Immature natural killer cell (primary cell): ENCODE measurements at regions not wholly inside any gene's neighbourhood (a gene's known extent, or its start where the extent isn't known, plus 50 kb on each side); places are given as distances from the start of the nearest gene placed in this dataset.

ENCODE experiments used
- DNase-seq, 3 donors: peaks; one replicate each; pipeline ENCODE4 v3.0.0; 2022; ENCODE audit warnings: mixed read lengths in 1 of 3
- H3K27ac Mint-ChIP-seq, 6 donors: one replicate each; pipeline ENCODE4 v1.8.0; 2020; ENCODE audit warnings: mixed read lengths in 6 of 6, mild to moderate bottlenecking in 5 of 6, inconsistent platforms in 4 of 6, moderate library complexity in 3 of 6
- H3K27me3 Mint-ChIP-seq, 3 donors: one replicate each; pipeline ENCODE4 v1.8.0; 2020 to 2021; ENCODE audit warnings: low read depth in 3 of 3, mild to moderate bottlenecking in 3 of 3, mixed read lengths in 3 of 3, moderate library complexity in 3 of 3, inconsistent platforms in 1 of 3
- H3K36me3 Mint-ChIP-seq, 3 donors: one replicate each; pipeline ENCODE4 v1.8.0; 2020; ENCODE audit warnings: mixed read lengths in 3 of 3, inconsistent platforms in 2 of 3, mild to moderate bottlenecking in 2 of 3
- H3K4me1 Mint-ChIP-seq, 2 donors: one replicate each; pipeline ENCODE4 v1.8.0; 2020; ENCODE audit warnings: inconsistent platforms in 2 of 2, mild to moderate bottlenecking in 2 of 2, mixed read lengths in 2 of 2, moderate library complexity in 1 of 2
- H3K4me3 Mint-ChIP-seq, 5 donors: one replicate each; pipeline ENCODE4 v1.8.0; 2020; ENCODE audit warnings: mild to moderate bottlenecking in 5 of 5, mixed read lengths in 5 of 5, inconsistent platforms in 3 of 5, moderate library complexity in 3 of 5
- H3K9me3 Mint-ChIP-seq, 6 donors: one replicate each; pipeline ENCODE4 v1.8.0; 2020; ENCODE audit warnings: mild to moderate bottlenecking in 6 of 6, mixed read lengths in 6 of 6, inconsistent platforms in 4 of 6, moderate library complexity in 3 of 6

DNA sequence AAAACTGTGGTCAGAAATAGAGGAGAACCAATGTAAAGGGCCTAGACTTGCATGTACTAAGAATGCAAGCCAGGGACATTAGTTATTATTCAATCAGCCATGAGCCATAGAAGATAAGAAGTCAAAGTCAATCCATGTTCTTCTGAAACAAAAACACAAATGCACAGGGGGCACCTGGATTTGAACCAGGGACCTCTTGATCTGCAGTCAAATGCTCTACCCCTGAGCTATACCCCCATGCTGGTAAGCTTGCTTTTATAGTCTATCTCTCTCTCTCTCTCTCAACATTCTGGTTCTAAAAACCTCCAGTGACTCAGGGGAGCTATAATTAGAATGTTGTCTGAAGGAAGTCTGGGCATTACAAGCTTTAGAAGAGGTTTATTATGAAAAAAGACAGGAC is 85.6 kb upstream of the ACP3 start:
- DNase-seq = no peak
- Mint-ChIP-seq H3K4me1 (no peaks in the 10 kb centered on the region), H3K9me3 (peaks cover 0 to 5% (median 0%) of the 10 kb centered on the region in 6 donors), H3K36me3 (no peaks in the 10 kb centered on the region), H3K27ac (no peak overlapping the region), H3K27me3 (peaks cover 0 to 2% (median 1%) of the 10 kb centered on the region in 3 donors), H3K4me3 (no peak overlapping the region)

DNA sequence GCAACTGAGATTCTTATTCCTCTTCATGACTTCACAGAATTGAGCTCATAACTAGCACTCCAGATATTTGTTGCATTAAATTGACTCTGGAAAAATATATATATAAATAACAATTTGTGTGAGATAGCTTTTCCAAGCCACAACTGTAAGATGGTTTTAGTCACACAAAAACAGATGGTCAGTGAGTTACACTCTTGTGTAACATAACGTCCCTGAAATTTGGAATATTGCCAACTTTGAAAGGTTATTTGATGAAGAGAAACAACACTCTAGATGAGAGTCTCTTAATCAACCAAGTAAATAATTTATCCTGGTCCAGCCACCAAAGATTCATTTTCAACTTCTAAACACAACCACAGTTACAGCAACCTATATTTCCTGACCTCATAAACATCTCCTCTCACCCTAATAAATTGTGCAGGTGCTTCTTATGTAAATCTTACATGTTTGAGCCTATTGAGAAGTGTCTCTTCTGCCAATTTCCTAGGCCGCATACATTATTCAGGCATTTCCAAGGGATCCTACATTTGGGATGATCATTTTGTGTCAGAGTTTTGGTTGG is 84.9 kb upstream of the ACP3 start:
- H3K27me3 Mint-ChIP-seq = peaks cover 0 to 4% (median 1%) of the 10 kb centered on the region in 3 donors
- H3K36me3 Mint-ChIP-seq = no peaks in the 10 kb centered on the region
- H3K9me3 Mint-ChIP-seq = peaks cover 0 to 2% (median 0%) of the 10 kb centered on the region in 6 donors
- no peak overlapping the region for H3K27ac Mint-ChIP-seq
- no peaks in the 10 kb centered on the region for H3K4me1 Mint-ChIP-seq
- H3K4me3 Mint-ChIP-seq = no peak overlapping the region
- DNase-seq = no peak

DNA sequence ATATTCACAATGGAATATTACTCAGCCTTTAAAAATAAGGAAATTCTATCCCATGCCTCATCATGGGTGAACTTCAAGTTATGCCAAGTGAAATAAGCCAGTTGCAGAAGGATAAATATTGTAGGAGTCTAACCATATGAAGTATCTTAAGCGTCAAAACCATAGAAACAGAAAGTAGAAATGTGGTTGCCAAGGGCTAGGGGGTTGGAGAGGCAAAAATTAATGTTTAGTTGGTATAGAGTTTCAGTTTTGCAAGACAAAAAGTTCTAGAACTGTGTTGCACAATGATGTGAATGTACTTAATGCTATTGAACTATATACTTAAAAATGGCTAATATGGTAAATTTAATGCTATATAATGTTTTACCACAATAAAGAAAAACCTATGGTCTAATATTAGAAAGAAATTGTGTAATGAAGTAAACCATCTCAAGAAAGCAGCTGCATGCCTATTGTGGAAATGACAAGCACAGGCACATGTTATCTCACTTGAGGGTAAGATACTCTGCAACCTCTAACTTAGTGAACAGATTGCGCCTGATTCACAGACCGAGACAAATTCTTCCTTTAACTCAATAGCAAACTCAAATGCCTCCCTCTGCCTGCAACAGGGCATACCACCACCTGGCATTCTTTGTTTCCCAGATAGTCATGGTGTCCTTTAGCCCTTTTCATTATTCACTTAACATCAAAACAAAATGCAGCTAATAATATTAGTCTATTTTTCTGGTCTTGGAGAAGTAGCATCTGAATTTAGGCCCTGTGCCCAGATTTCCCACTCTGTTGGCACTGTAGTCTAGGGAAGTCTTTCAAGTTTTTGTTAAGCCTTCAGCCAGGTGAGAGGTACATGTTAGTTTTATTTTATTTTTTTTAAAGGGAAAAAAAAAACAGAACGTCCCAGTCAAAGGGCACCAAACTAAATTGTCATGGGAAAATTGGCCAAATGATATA is 80.2 kb upstream of the ACP3 start:
- DNase-seq = no peak
- no peaks in the 10 kb centered on the region for H3K9me3 Mint-ChIP-seq
- H3K27me3 Mint-ChIP-seq = peaks cover 0 to 5% (median 3%) of the 10 kb centered on the region in 3 donors
- H3K4me3 Mint-ChIP-seq = no peak overlapping the region
- no peaks in the 10 kb centered on the region for H3K4me1 Mint-ChIP-seq
- H3K27ac Mint-ChIP-seq = no peak overlapping the region
- H3K36me3 Mint-ChIP-seq = no peaks in the 10 kb centered on the region

DNA sequence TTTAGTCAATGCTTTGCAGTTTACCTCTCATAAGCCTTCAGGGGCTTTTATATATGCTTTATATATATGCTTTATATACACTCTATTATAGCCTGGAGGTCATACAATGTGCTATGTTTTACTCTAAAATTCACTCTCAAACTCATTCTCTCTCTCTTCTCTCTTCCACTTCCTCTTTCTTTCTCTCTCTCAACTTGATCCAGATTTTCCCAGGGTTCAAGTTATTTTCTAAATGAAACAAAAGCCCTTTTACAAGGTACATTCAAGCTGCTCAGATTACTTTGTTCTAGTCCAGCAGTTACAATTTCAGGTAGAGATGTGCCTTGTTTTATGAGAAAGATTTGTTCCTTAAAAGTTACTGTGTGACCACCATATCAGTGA is 79.6 kb upstream of the ACP3 start:
- Mint-ChIP-seq H3K27ac (no peak overlapping the region), H3K9me3 (no peaks in the 10 kb centered on the region), H3K4me1 (no peaks in the 10 kb centered on the region), H3K4me3 (no peak overlapping the region), H3K36me3 (no peaks in the 10 kb centered on the region), H3K27me3 (peaks cover 0 to 5% (median 3%) of the 10 kb centered on the region in 3 donors)
- DNase-seq = no peak

DNA sequence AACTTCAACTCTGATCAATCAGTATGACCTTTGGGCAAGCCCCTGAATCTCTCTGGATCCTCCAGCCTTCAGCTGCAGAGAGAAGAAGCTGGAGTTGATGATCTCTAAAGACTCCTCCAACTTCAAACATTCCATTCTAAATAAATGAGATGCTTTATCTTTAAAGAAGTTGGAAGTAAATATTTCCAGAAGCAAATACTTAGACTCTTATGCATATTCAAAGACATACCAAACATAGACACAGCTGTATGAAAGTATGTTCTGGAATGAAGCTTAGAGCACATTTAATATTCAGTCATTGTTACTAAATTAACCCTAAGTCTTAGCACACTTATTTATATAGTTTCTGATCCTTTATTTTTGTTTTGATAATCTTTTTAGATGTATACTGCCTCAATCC is 77.6 kb upstream of the ACP3 start:
- Mint-ChIP-seq H3K36me3 (no peaks in the 10 kb centered on the region), H3K4me1 (no peaks in the 10 kb centered on the region), H3K27ac (no peak overlapping the region), H3K9me3 (no peaks in the 10 kb centered on the region), H3K27me3 (peaks cover 0 to 5% (median 3%) of the 10 kb centered on the region in 3 donors), H3K4me3 (no peak overlapping the region)
- no peak for DNase-seq

DNA sequence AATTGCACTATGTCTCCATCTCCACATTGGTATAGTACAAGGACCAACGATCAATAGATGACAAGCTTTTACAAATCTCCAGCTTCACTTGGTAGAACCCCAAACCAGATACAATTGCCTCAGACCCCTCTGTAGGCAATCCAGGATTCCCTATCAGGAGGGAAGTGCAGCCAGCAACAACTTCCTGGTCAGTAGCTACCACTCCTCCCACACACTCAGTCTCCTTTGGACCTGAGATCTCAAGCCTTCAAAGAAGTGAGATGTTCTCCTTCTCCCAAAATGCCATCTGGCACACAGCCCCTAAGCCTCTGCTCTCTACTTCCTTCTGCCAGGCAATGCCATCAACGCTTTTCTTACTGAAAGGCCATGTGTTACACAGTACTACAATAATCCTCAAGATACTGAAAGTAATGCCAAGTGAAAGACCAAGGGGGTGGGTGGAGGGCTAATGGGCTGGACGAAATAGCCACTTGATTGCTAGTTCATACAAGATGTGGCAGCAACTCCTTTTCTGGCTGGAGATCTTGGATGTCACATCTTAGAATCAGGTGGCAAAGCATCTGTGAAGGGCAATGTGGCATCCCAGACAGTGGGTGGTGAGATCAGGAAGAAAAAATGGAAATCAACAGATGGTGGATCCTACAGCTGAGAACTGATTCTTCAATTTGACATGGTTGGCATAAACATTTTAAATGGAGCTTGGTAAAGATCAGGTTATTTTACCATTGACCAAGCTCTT is 75.3 kb upstream of the ACP3 start:
- H3K27ac Mint-ChIP-seq = no peak overlapping the region
- no peak overlapping the region for H3K4me3 Mint-ChIP-seq
- DNase-seq = no peak
- H3K27me3 Mint-ChIP-seq = peaks cover 0 to 8% (median 3%) of the 10 kb centered on the region in 3 donors
- no peaks in the 10 kb centered on the region for H3K9me3 Mint-ChIP-seq
- H3K36me3 Mint-ChIP-seq = no peaks in the 10 kb centered on the region
- no peaks in the 10 kb centered on the region for H3K4me1 Mint-ChIP-seq

DNA sequence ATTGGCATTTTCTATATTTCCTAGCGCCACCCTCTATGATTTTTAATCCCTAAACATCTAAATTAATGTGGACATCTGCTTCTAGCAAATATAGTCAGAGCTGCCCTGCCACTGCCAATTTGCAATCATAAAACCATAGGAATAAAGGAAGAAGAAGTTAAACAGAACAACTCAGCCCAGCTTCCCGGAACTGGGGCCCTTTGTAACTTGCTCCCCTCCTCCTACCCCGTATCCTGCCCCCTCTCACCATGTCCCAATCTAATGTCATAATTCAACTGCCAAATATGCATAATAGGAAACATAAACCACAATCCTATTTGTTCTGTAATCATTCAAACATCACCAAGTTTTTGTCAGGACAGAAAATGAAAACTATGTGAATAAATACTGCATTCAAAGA is 74.4 kb upstream of the ACP3 start:
- Mint-ChIP-seq H3K4me1 (no peaks in the 10 kb centered on the region), H3K27ac (no peak overlapping the region), H3K36me3 (no peaks in the 10 kb centered on the region), H3K4me3 (no peak overlapping the region), H3K9me3 (no peaks in the 10 kb centered on the region), H3K27me3 (peaks cover 0 to 9% (median 3%) of the 10 kb centered on the region in 3 donors)
- DNase-seq = no peak

DNA sequence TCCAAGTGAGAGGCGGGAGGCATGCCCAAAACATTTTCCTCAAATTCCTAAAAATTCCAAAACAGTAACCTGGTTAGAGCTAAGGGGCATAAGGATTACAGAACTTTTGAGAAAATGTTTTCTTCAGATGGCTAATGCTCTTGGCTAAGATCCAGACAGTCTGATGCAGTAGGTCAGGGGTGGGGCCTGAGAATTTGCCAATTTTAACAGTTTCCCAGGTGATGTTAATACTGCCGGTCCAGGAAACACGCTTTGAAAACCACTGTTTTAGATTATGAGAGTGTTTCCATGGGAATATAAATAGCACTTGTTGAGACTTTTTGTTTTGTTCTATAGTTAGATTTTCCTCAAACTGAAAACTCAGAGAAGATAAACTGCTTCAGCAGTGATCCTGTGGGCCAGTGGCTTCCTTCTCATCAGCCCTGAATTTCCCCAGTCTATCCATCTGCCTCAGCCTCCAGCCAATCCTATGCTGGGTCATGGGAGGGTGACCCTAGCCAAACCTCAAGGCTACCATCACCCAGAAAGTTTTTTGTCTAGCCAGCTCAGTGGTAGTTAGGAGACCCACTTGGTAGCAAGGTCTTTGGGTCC is 71.6 kb upstream of the ACP3 start:
- H3K27me3 Mint-ChIP-seq = peaks cover 0 to 8% (median 1%) of the 10 kb centered on the region in 3 donors
- H3K4me3 Mint-ChIP-seq = no peak overlapping the region
- H3K9me3 Mint-ChIP-seq = no peaks in the 10 kb centered on the region
- no peaks in the 10 kb centered on the region for H3K36me3 Mint-ChIP-seq
- no peaks in the 10 kb centered on the region for H3K4me1 Mint-ChIP-seq
- no peak overlapping the region for H3K27ac Mint-ChIP-seq
- DNase-seq = no peak

DNA sequence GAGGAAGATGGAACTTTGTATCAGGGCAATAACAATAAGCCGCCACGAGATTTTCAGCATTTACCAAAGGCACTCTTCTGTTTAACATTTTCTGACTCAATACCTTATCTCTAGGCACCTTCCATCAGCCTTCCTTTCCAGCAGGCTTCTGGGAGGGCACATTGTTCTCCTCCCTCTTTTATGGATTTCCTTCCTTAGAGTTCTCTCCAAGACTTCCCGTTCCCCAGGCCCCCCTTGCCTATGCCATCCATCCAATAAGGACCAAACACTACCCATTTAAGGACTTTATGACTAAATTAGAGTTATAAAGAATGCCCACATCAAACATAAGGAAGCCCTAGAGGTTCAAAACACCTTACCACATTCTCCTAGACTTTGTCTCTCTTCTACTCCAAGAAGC is 71.0 kb upstream of the ACP3 start:
- H3K4me3 Mint-ChIP-seq = no peak overlapping the region
- no peaks in the 10 kb centered on the region for H3K9me3 Mint-ChIP-seq
- H3K4me1 Mint-ChIP-seq = no peaks in the 10 kb centered on the region
- H3K27me3 Mint-ChIP-seq = peaks cover 0 to 8% (median 1%) of the 10 kb centered on the region in 3 donors
- no peak overlapping the region for H3K27ac Mint-ChIP-seq
- H3K36me3 Mint-ChIP-seq = no peaks in the 10 kb centered on the region
- no peak for DNase-seq

DNA sequence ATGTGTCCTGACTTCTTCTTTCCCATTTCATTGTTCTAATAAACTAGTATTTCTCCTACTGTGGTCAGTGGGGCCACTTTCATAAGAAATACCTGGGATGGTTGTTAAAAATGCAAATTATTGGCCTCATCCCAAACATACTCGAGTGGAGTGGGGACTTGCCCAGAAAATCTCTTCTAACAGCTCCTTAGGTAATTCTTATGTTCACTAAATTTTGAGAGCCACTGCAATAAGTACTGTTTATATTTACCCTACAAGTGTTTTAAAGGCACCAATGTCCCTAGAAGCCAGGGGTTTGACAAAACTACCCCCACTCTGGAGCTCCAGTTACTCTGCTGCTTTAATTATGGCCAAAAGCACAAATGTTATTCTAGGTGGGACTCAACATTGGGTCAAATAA is 70.0 kb upstream of the ACP3 start:
- H3K4me1 Mint-ChIP-seq = no peaks in the 10 kb centered on the region
- peaks cover 0 to 11% (median 0%) of the 10 kb centered on the region in 3 donors for H3K27me3 Mint-ChIP-seq
- no peaks in the 10 kb centered on the region for H3K36me3 Mint-ChIP-seq
- H3K27ac Mint-ChIP-seq = no peak overlapping the region
- no peak overlapping the region for H3K4me3 Mint-ChIP-seq
- no peaks in the 10 kb centered on the region for H3K9me3 Mint-ChIP-seq
- no peak for DNase-seq

DNA sequence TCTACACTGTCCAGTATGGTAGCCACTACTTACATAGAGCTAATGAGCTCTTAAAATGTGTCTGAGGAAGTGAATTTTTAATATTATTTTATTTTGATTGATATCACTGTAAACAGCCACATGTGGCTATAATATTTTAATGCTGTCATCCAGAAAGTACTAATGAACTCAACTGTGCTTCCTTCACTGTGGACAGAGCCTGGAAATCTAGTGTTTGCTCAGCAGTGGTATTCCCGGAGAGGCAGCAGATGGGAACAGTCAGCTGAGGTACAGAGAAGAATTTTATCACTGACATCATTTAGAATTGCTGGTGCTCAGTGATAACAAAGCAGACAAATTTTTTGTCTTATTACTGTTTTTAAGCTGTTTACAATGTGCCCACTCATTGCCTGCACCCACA is 68.7 kb upstream of the ACP3 start:
- no peaks in the 10 kb centered on the region for H3K36me3 Mint-ChIP-seq
- H3K27ac Mint-ChIP-seq = no peak overlapping the region
- no peak for DNase-seq
- peaks cover 0 to 11% (median 0%) of the 10 kb centered on the region in 3 donors for H3K27me3 Mint-ChIP-seq
- no peak overlapping the region for H3K4me3 Mint-ChIP-seq
- H3K9me3 Mint-ChIP-seq = no peaks in the 10 kb centered on the region
- H3K4me1 Mint-ChIP-seq = no peaks in the 10 kb centered on the region

DNA sequence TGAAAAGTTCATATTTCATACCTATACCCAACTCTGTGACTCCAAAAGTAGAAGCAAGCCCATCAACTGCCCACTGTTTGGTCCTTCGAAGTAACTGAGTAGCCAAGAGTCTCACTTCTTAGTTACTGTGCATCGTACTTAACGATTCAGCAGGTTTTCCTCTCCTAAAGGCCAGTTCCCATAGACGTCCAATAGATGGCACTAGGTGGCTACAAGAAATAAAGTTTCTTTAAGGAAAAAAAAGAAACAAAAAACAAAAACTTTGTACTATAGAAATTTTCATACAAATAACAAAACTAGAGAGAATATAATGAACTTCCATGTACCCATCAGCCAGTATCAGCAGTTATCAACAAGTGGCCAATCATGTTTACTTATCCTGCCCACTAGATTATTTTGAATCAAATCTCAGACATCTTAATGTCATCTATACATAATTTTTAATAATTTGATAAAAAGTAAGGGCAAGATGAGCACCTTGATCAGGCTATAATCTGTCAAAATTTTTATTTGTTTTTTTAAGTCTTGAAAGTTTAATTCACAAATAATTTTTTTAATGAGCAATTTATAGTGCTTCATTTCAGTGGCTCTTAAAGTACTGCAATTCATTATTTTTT is 63.8 kb upstream of the ACP3 start:
- no peaks in the 10 kb centered on the region for H3K4me1 Mint-ChIP-seq
- peaks cover 0 to 4% (median 3%) of the 10 kb centered on the region in 3 donors for H3K27me3 Mint-ChIP-seq
- no peak for DNase-seq
- no peak overlapping the region for H3K4me3 Mint-ChIP-seq
- H3K36me3 Mint-ChIP-seq = no peaks in the 10 kb centered on the region
- H3K27ac Mint-ChIP-seq = no peak overlapping the region
- H3K9me3 Mint-ChIP-seq = no peaks in the 10 kb centered on the region

DNA sequence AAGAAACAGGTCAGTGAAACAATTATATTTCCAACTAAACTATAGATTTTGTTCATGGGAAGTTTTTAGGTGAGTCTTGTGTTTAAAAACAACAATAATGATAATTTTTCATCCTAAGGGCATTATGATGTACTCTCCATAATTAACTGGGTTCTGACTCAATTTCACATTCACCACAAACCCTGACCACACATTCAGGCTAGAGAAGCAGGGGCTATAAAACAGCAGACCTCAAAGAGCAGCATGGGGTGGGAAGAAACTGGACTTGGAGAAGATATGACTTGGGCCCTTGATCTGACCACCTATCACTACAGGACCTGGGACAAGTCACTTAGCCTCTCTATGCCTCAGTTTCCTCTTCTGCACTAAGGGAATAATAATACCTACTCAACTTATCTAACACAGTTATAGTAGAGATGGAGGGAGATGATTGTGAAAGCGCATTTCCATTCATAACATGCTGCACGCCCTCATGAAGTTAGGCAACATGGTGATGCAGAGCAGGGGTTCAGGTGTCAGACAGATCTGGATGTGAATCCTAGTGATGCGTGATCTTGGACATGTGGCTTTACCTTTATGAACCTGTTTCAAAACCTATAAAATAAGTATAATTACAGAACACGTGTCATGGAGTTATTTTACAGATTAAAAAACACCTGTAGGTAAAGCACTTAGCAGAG is 63.0 kb upstream of the ACP3 start:
- no peaks in the 10 kb centered on the region for H3K9me3 Mint-ChIP-seq
- H3K4me1 Mint-ChIP-seq = no peaks in the 10 kb centered on the region
- DNase-seq = no peak
- no peak overlapping the region for H3K4me3 Mint-ChIP-seq
- H3K27ac Mint-ChIP-seq = no peak overlapping the region
- H3K36me3 Mint-ChIP-seq = no peaks in the 10 kb centered on the region
- H3K27me3 Mint-ChIP-seq = peaks cover 0 to 4% (median 3%) of the 10 kb centered on the region in 3 donors
